Esophagus muscularis mucosa (tissue), 4 donors: ENCODE measurements at regions not wholly inside any gene's neighbourhood (a gene's known extent, or its start where the extent isn't known, plus 50 kb on each side); places are given as distances from the start of the nearest gene placed in this dataset.

Experiments used
- EP300 ChIP-seq: sonication (generic); formaldehyde crosslinking; IDR thresholded peaks from one replicate; pipeline ENCODE4 v1.6.1; 2017; ENCODE audit warnings: antibody characterized with exemption
- POLR2A ChIP-seq: fragments of 450-650 bp; IDR thresholded peaks from one replicate; pipeline ENCODE4 v1.6.1; 2017; ENCODE audit warnings: antibody characterized with exemption, moderate library complexity, mild to moderate bottlenecking, low read depth
- POLR2AphosphoS5 ChIP-seq, 2 donors: sonication (generic); formaldehyde crosslinking; IDR thresholded peaks; one replicate each; pipeline ENCODE4 v1.6.1; 2017; ENCODE audit warnings: antibody characterized with exemption in 2 of 2
- TF ChIP-seq, protein P1 (sequence below), 3 experiments: fragments of 200-600 bp in 2 of 3; fragments of 450-650 bp in 1 of 3; sonication (generic) in 2 of 3; IDR thresholded peaks; one replicate each; pipeline ENCODE4 v1.5.1; 2017 to 2019; ENCODE audit warnings: antibody characterized with exemption in 3 of 3, mild to moderate bottlenecking in 2 of 3, moderate library complexity in 1 of 3

DNA sequence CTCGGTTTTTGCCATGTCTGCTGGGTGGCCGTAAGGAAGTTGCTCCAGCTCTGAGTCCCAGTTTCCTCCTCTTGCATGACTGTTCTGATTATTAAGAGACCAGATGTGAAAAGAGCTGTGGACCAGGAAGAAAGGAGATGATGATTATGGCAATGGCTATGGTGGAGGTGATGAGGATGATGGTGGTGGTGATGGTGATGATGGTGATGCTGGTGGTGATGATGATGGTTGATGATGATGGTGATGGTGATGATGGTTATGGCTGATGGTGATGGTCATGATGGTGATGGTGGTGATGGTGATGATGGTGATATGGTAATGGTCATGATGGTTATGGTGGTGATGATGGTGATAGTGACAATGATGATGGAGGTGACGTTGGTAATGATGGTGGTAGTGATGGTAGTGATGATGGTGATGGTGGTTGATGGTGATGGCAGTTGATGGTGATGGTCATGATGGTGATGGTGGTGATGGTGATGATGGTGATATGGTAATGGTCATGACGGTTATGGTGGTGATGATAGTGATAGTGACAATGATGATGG is 107.8 kb upstream of the NKX1-1 start:
- TF ChIP-seq, protein P1, sequence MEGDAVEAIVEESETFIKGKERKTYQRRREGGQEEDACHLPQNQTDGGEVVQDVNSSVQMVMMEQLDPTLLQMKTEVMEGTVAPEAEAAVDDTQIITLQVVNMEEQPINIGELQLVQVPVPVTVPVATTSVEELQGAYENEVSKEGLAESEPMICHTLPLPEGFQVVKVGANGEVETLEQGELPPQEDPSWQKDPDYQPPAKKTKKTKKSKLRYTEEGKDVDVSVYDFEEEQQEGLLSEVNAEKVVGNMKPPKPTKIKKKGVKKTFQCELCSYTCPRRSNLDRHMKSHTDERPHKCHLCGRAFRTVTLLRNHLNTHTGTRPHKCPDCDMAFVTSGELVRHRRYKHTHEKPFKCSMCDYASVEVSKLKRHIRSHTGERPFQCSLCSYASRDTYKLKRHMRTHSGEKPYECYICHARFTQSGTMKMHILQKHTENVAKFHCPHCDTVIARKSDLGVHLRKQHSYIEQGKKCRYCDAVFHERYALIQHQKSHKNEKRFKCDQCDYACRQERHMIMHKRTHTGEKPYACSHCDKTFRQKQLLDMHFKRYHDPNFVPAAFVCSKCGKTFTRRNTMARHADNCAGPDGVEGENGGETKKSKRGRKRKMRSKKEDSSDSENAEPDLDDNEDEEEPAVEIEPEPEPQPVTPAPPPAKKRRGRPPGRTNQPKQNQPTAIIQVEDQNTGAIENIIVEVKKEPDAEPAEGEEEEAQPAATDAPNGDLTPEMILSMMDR (IDR thresholded peaks at IDR 0.05): no peak
- TF ChIP-seq POLR2A: no peak
- TF ChIP-seq EP300: no peak
- no peak for TF ChIP-seq POLR2AphosphoS5 (IDR thresholded peaks at IDR 0.05)
